Neural progenitor cell (in vitro differentiated cells): ENCODE measurements at regions not wholly inside any gene's neighbourhood (a gene's known extent, or its start where the extent isn't known, plus 50 kb on each side); places are given as distances from the start of the nearest gene placed in this dataset.

Experiments used
- DNase-seq: peaks from one replicate; pipeline ENCODE4 v3.0.0-alpha.2; 2016; ENCODE audit warnings: low spot score
- H2AFZ ChIP-seq: fragments of 200-600 bp; sonication (generic); replicated peaks from 2 replicates; pipeline ENCODE4 v1.6.1; 2016; ENCODE audit warnings: antibody characterized with exemption
- H3F3A ChIP-seq: fragments of 200-600 bp; sonication (generic); 2 replicates; pipeline ENCODE4 v1.6.1; 2016; ENCODE audit warnings: antibody characterized with exemption, low read depth
- H3K27ac ChIP-seq: fragments of 200-600 bp; sonication (generic); 2 replicates; pipeline ENCODE4 v1.5.1; 2016; ENCODE audit warnings: mild to moderate bottlenecking
- H3K27me3 ChIP-seq: fragments of 200-600 bp; sonication (generic); 2 replicates; pipeline ENCODE4 v1.6.1; 2016; ENCODE audit warnings: mild to moderate bottlenecking, moderate library complexity
- H3K36me3 ChIP-seq: fragments of 200-600 bp; sonication (generic); 2 replicates; pipeline ENCODE4 v1.5.1; 2016
- H3K4me1 ChIP-seq: fragments of 200-600 bp; sonication (generic); 2 replicates; pipeline ENCODE4 v1.6.1; 2016; ENCODE audit warnings: mixed run types
- H3K4me2 ChIP-seq: fragments of 200-600 bp; sonication (generic); 2 replicates; pipeline ENCODE4 v1.6.1; 2016
- H3K4me3 ChIP-seq: fragments of 200-600 bp; sonication (generic); 2 replicates; pipeline ENCODE4 v1.5.1; 2016
- H3K79me2 ChIP-seq: fragments of 200-600 bp; sonication (generic); 2 replicates; pipeline ENCODE4 v1.6.1; 2016; ENCODE audit warnings: low read depth
- H3K9ac ChIP-seq: fragments of 200-600 bp; sonication (generic); 2 replicates; pipeline ENCODE4 v1.6.1; 2016
- H3K9me3 ChIP-seq: fragments of 200-600 bp; sonication (generic); 2 replicates; pipeline ENCODE4 v1.5.1; 2016; ENCODE audit warnings: low read depth
- H4K20me1 ChIP-seq: fragments of 200-600 bp; sonication (generic); 2 replicates; pipeline ENCODE4 v1.6.1; 2016; ENCODE audit warnings: low read depth
- H3K27ac Mint-ChIP-seq: 3 replicates; pipeline ENCODE4 v1.8.0; 2021; ENCODE audit warnings: mixed read lengths
- H3K27me3 Mint-ChIP-seq: 2 replicates; pipeline ENCODE4 v1.8.0; 2022; ENCODE audit warnings: low read depth, mild to moderate bottlenecking, inconsistent platforms, moderate library complexity, mixed read lengths; ENCODE audit not compliant: insufficient read depth
- H3K36me3 Mint-ChIP-seq: 3 replicates; pipeline ENCODE4 v1.8.0; 2021; ENCODE audit warnings: mixed read lengths
- H3K4me1 Mint-ChIP-seq: 3 replicates; pipeline ENCODE4 v1.8.0; 2021; ENCODE audit warnings: mixed read lengths
- H3K4me3 Mint-ChIP-seq: 3 replicates; pipeline ENCODE4 v1.8.0; 2021; ENCODE audit warnings: mild to moderate bottlenecking, moderate library complexity, mixed read lengths
- H3K9me3 Mint-ChIP-seq: 3 replicates; pipeline ENCODE4 v1.8.0; 2020; ENCODE audit warnings: mixed read lengths
- CTCF ChIP-seq: fragments of 200-600 bp; sonication (generic); IDR thresholded peaks from 2 replicates; pipeline ENCODE4 v1.5.1; 2017; ENCODE audit warnings: antibody characterized with exemption, mild to moderate bottlenecking
- EZH2 ChIP-seq: fragments of 200-600 bp; sonication (generic); IDR thresholded peaks from 2 replicates; pipeline ENCODE4 v1.6.1; 2017; ENCODE audit warnings: antibody characterized with exemption, mild to moderate bottlenecking, moderate library complexity
- EZH2phosphoT487 ChIP-seq: fragments of 200-600 bp; sonication (generic); IDR thresholded peaks from 2 replicates; pipeline ENCODE4 v1.6.1; 2017; ENCODE audit warnings: antibody characterized with exemption

GRCh38 chr5:2992806-2993205 is 241.3 kb upstream of the IRX2 start:
- peaks cover 5% of the 10 kb centered on the region for H3K27me3 Mint-ChIP-seq

GRCh38 chr5:2991884-2992283 is 240.4 kb upstream of the IRX2 start:
- no peaks in the 10 kb centered on the region for H3K27me3 ChIP-seq
- no peaks in the 10 kb centered on the region for H3K4me1 ChIP-seq
- no peak overlapping the region for H2AFZ ChIP-seq
- H3F3A ChIP-seq: no peaks in the 10 kb centered on the region
- no peak overlapping the region for H3K27ac Mint-ChIP-seq
- H3K36me3 Mint-ChIP-seq: no peaks in the 10 kb centered on the region
- H3K4me3 ChIP-seq: no peak overlapping the region
- no peak overlapping the region for H3K4me3 Mint-ChIP-seq
- H3K79me2 ChIP-seq: no peaks in the 10 kb centered on the region
- no peak overlapping the region for H3K4me2 ChIP-seq
- H4K20me1 ChIP-seq: no peaks in the 10 kb centered on the region
- H3K4me1 Mint-ChIP-seq: peaks cover 9% of the 10 kb centered on the region
- no peaks in the 10 kb centered on the region for H3K9me3 Mint-ChIP-seq
- no peak overlapping the region for H3K9ac ChIP-seq
- no peaks in the 10 kb centered on the region for H3K36me3 ChIP-seq
- no peak for DNase-seq
- peaks cover 5% of the 10 kb centered on the region for H3K27me3 Mint-ChIP-seq
- no peak for TF ChIP-seq EZH2
- no peak for TF ChIP-seq CTCF
- no peak for TF ChIP-seq EZH2phosphoT487
- H3K27ac ChIP-seq: no peak overlapping the region
- H3K9me3 ChIP-seq: no peaks in the 10 kb centered on the region

More at GRCh38 chr5:2992806-2993205, 241.3 kb upstream of the IRX2 start:
- H3K4me1 ChIP-seq: no peaks in the 10 kb centered on the region
- TF ChIP-seq CTCF (no peak), EZH2 (no peak), EZH2phosphoT487 (no peak)
- Mint-ChIP-seq H3K9me3 (no peaks in the 10 kb centered on the region), H3K4me3 (no peak overlapping the region), H3K36me3 (no peaks in the 10 kb centered on the region), H3K4me1 (peaks cover 17% of the 10 kb centered on the region), H3K27ac (no peak overlapping the region)
- H3K4me3 ChIP-seq: no peak overlapping the region
- H3K27ac ChIP-seq: no peak overlapping the region
- H3K27me3 ChIP-seq: no peaks in the 10 kb centered on the region
- no peak for DNase-seq
- no peaks in the 10 kb centered on the region for H4K20me1 ChIP-seq
- H3K4me2 ChIP-seq: no peak overlapping the region
- H3K79me2 ChIP-seq: no peaks in the 10 kb centered on the region
- no peak overlapping the region for H2AFZ ChIP-seq
- H3K9me3 ChIP-seq: no peaks in the 10 kb centered on the region
- no peak overlapping the region for H3K9ac ChIP-seq
- H3K36me3 ChIP-seq: no peaks in the 10 kb centered on the region
- no peaks in the 10 kb centered on the region for H3F3A ChIP-seq

- Mint-ChIP-seq H3K4me3 (no peak overlapping the region), H3K9me3 (no peaks in the 10 kb centered on the region), H3K4me1 (peaks cover 3% of the 10 kb centered on the region), H3K36me3 (no peaks in the 10 kb centered on the region), H3K27me3 (peaks cover 5% of the 10 kb centered on the region), H3K27ac (no peak overlapping the region)
- Histone ChIP-seq H3K79me2 (no peaks in the 10 kb centered on the region), H3K9ac (no peak overlapping the region), H3K4me2 (no peak overlapping the region), H4K20me1 (no peaks in the 10 kb centered on the region), H2AFZ (peak overlapping the region; percentile 68), H3K4me3 (no peak overlapping the region), H3K27me3 (no peaks in the 10 kb centered on the region), H3F3A (no peaks in the 10 kb centered on the region), H3K27ac (no peak overlapping the region), H3K36me3 (no peaks in the 10 kb centered on the region), H3K9me3 (no peaks in the 10 kb centered on the region), H3K4me1 (no peaks in the 10 kb centered on the region)
- no peak for TF ChIP-seq EZH2
- TF ChIP-seq EZH2phosphoT487: no peak
- TF ChIP-seq CTCF: no peak
- DNase-seq: no peak
These were observed 238.0 kb upstream of the IRX2 start for GRCh38 chr5:2989517-2989916.
